Fibroblast of lung (primary cell): ENCODE measurements at regions not wholly inside any gene's neighbourhood (a gene's known extent, or its start where the extent isn't known, plus 50 kb on each side); places are given as distances from the start of the nearest gene placed in this dataset.

ENCODE experiments used
- EZH2 ChIP-seq: IDR thresholded peaks from 2 replicates; pipeline ENCODE4 v1.5.1; 2012; ENCODE audit warnings: low read length, control low read depth, mild to moderate bottlenecking; ENCODE audit errors: missing control alignments
- TF ChIP-seq, protein P1 (sequence below), 2 donors: IDR thresholded peaks in 1 of 2; conservative IDR thresholded peaks in 1 of 2; 1 replicate in 1 of 2; 2 replicates in 1 of 2; pipeline ENCODE4 v1.5.1; 2011 to 2012; ENCODE audit warnings: low read length in 2 of 2, control low read depth in 1 of 2, inconsistent platforms in 1 of 2, low read depth in 1 of 2, mild to moderate bottlenecking in 1 of 2

DNA sequence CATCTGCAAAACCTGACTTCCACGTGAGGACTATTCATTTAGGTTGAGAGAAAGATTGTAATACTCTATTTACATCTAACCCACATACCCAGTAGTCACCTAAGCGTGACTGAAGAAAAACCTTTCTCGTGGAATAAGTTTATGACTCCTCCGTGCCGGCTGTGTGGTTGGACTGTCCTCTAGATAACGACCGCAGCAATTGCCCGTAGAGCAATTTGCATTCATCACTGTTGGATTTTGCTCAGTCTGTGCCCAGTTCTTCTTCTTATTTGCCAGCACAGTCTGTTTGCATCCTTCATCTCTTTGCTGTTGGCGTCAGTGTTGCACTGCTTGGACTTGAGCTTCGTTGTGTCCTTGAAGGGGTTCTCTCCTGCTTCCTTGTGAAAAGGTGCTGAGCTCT, 131.3 kb downstream of the CYB561 start:
- TF ChIP-seq EZH2, result no peak
- TF ChIP-seq, protein P1, sequence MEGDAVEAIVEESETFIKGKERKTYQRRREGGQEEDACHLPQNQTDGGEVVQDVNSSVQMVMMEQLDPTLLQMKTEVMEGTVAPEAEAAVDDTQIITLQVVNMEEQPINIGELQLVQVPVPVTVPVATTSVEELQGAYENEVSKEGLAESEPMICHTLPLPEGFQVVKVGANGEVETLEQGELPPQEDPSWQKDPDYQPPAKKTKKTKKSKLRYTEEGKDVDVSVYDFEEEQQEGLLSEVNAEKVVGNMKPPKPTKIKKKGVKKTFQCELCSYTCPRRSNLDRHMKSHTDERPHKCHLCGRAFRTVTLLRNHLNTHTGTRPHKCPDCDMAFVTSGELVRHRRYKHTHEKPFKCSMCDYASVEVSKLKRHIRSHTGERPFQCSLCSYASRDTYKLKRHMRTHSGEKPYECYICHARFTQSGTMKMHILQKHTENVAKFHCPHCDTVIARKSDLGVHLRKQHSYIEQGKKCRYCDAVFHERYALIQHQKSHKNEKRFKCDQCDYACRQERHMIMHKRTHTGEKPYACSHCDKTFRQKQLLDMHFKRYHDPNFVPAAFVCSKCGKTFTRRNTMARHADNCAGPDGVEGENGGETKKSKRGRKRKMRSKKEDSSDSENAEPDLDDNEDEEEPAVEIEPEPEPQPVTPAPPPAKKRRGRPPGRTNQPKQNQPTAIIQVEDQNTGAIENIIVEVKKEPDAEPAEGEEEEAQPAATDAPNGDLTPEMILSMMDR (conservative IDR thresholded peaks at IDR 0.05 in 1 of 2, IDR thresholded peaks at IDR 0.05 in 1 of 2; ENCODE audit: low read depth in 1 of 2, low read length in 2 of 2), result no peak
